T-cell (primary cell): ENCODE measurements at regions not wholly inside any gene's neighbourhood (a gene's known extent, or its start where the extent isn't known, plus 50 kb on each side); places are given as distances from the start of the nearest gene placed in this dataset.

Experiments
- ATAC-seq, 4 experiments: fragments of 200-7000 bp in 3 of 4; fragments of 150-1000 bp in 1 of 4; cut with Tn5 transposase; replicated peaks in 1 of 4; 1 replicate in 3 of 4; 2 replicates in 1 of 4; pipeline ENCODE4 v1.10.0; 2021; ENCODE audit warnings: moderate library complexity in 3 of 4, mild to moderate bottlenecking in 2 of 4, moderate number of reproducible peaks in 1 of 4
- CTCF ChIA-PET, 2 donors: fragments of 300-600 bp; sonication (Branson Sonifier 250); formaldehyde crosslinking; loops; one replicate each; lab custom pipeline; 2022; ENCODE audit warnings: antibody characterized with exemption in 2 of 2; lab: Charles Lee
- POLR2A ChIA-PET, 2 donors: fragments of 300-600 bp; sonication (Branson Sonifier 250); formaldehyde crosslinking; loops; one replicate each; lab custom pipeline; 2022; ENCODE audit warnings: antibody characterized with exemption in 2 of 2; lab: Charles Lee
- DNase-seq, 35 experiments: peaks; one replicate each; pipeline versions ENCODE4 v3.0.0 to v3.0.0-alpha.2; 2013 to 2023
- H3K27ac ChIP-seq: one replicate; pipeline ENCODE4 v1.5.1; 2013; ENCODE audit warnings: low read length
- H3K27me3 ChIP-seq, 2 experiments: replicated peaks in 1 of 2; 1 replicate in 1 of 2; 2 replicates in 1 of 2; pipeline versions ENCODE4 v1.6.1 to v1.7.0; 2013; ENCODE audit warnings: low read length in 1 of 2, mixed read lengths in 1 of 2; ENCODE audit not compliant: control insufficient read depth in 2 of 2, insufficient read depth in 2 of 2; ENCODE audit errors: extremely low read depth in 1 of 2
- H3K36me3 ChIP-seq, 2 donors: 1 replicate in 1 of 2; 2 replicates in 1 of 2; pipeline versions ENCODE4 v1.6.1 to v1.7.0; 2013; ENCODE audit warnings: low read length in 1 of 2; ENCODE audit not compliant: control insufficient read depth in 2 of 2, insufficient read depth in 1 of 2; ENCODE audit errors: extremely low read depth in 1 of 2
- H3K4me1 ChIP-seq, 2 experiments: 1 replicate in 1 of 2; 2 replicates in 1 of 2; pipeline versions ENCODE4 v1.6.1 to v1.7.0; 2013; ENCODE audit warnings: low read length in 2 of 2, mixed read lengths in 1 of 2; ENCODE audit not compliant: insufficient read depth in 2 of 2, control insufficient read depth in 1 of 2; ENCODE audit errors: extremely low read depth in 1 of 2
- H3K4me3 ChIP-seq, 2 donors: 1 replicate in 1 of 2; 2 replicates in 1 of 2; pipeline versions ENCODE4 v1.5.1 to v1.7.0; 2013; ENCODE audit warnings: mild to moderate bottlenecking in 2 of 2, low read length in 1 of 2, moderate library complexity in 1 of 2; ENCODE audit not compliant: control insufficient read depth in 1 of 2; ENCODE audit errors: extremely low read depth in 1 of 2
- H3K9me3 ChIP-seq: 2 replicates; pipeline ENCODE4 v1.7.0; 2013
- H3K27ac Mint-ChIP-seq, 2 donors: one replicate each; pipeline ENCODE4 v1.8.0; 2020 to 2021; ENCODE audit warnings: mild to moderate bottlenecking in 2 of 2, mixed read lengths in 2 of 2
- H3K27me3 Mint-ChIP-seq, 2 donors: one replicate each; pipeline ENCODE4 v1.8.0; 2021 to 2022; ENCODE audit warnings: mixed read lengths in 2 of 2
- H3K36me3 Mint-ChIP-seq: one replicate; pipeline ENCODE4 v1.8.0; 2021; ENCODE audit warnings: mixed read lengths
- H3K4me1 Mint-ChIP-seq, 3 donors: one replicate each; pipeline ENCODE4 v1.8.0; 2020 to 2022; ENCODE audit warnings: mixed read lengths in 3 of 3, mild to moderate bottlenecking in 1 of 3
- H3K4me3 Mint-ChIP-seq, 3 donors: one replicate each; pipeline ENCODE4 v1.8.0; 2020 to 2022; ENCODE audit warnings: mild to moderate bottlenecking in 3 of 3, mixed read lengths in 3 of 3, moderate library complexity in 3 of 3
- H3K9me3 Mint-ChIP-seq, 3 donors: one replicate each; pipeline ENCODE4 v1.8.0; 2020 to 2022; ENCODE audit warnings: mixed read lengths in 3 of 3
- WGBS: methylation state at CpG from one replicate; pipeline ENCODE4 v1.1.5; 2013; ENCODE audit warnings: missing lambda C conversion rate; ENCODE audit not compliant: insufficient coverage; 5-methylcytosine and 5-hydroxymethylcytosine counted together

GRCh38 chr13:27371932-27372331 lies 52.5 kb upstream of the GTF3A start:
- H3K4me1 ChIP-seq = peaks cover 0 to 5% of the 10 kb centered on the region in 2 experiments
- 95% methylated on average over 2 of the region's 5 CpGs for WGBS
- Mint-ChIP-seq H3K9me3 (no peaks in the 10 kb centered on the region), H3K27me3 (peaks cover 32% of the 10 kb centered on the region in 2 donors), H3K27ac (no peak overlapping the region), H3K4me3 (no peak overlapping the region), H3K4me1 (peaks cover 2 to 11% (median 9%) of the 10 kb centered on the region in 3 donors), H3K36me3 (no peaks in the 10 kb centered on the region)
- no peaks in the 10 kb centered on the region for H3K9me3 ChIP-seq
- no peaks in the 10 kb centered on the region for H3K36me3 ChIP-seq
- CTCF ChIA-PET = interaction anchor here (0.6 to 4.3 kb wide), 8 partner anchors 8 to 584 kb away, joined by 3 to 61 read pairs (median 5); no protein-coding TSS in a partner anchor
- peaks cover 11 to 25% of the 10 kb centered on the region in 2 experiments for H3K27me3 ChIP-seq
- DNase-seq (no peak), ATAC-seq (no peak)
- H3K27ac ChIP-seq = no peak overlapping the region
- H3K4me3 ChIP-seq = no peak overlapping the region
- POLR2A ChIA-PET = interaction anchor here in 1 of 2 donors (0.5 kb wide), 1 partner anchor 18 kb away, joined by 4 read pairs; no protein-coding TSS in a partner anchor

- Histone ChIP-seq H3K9me3 (no peaks in the 10 kb centered on the region), H3K4me3 (no peak overlapping the region), H3K4me1 (peaks cover 0 to 5% of the 10 kb centered on the region in 2 experiments), H3K27ac (no peak overlapping the region), H3K36me3 (no peaks in the 10 kb centered on the region), H3K27me3 (peaks cover 11 to 22% of the 10 kb centered on the region in 2 experiments)
- 72% methylated on average over 9 of the region's 11 CpGs for WGBS
- ChIA-PET POLR2A (interaction anchor here in 1 of 2 donors (0.5 kb wide), 1 partner anchor 68 kb away, joined by 3 read pairs; no protein-coding TSS in a partner anchor), CTCF (interaction anchor here (1.2 to 4.3 kb wide), 6 partner anchors 11 to 612 kb away, joined by 3 to 61 read pairs (median 12); no protein-coding TSS in a partner anchor)
- Mint-ChIP-seq H3K9me3 (no peaks in the 10 kb centered on the region), H3K4me1 (peaks cover 2 to 11% (median 9%) of the 10 kb centered on the region in 3 donors), H3K27ac (no peak overlapping the region), H3K27me3 (peaks cover 24 to 25% of the 10 kb centered on the region in 2 donors), H3K36me3 (no peaks in the 10 kb centered on the region), H3K4me3 (no peak overlapping the region)
- ATAC-seq (no peak), DNase-seq (no peak)
Measured at GRCh38 chr13:27372896-27373295, 51.5 kb upstream of the GTF3A start.

- H3K27ac Mint-ChIP-seq = no peak overlapping the region
- H3K4me1 ChIP-seq = peaks cover 0 to 5% of the 10 kb centered on the region in 2 experiments
- H3K9me3 ChIP-seq = no peaks in the 10 kb centered on the region
- peaks cover 22% of the 10 kb centered on the region in 2 donors for H3K27me3 Mint-ChIP-seq
- no peak overlapping the region for H3K4me3 ChIP-seq
- H3K36me3 Mint-ChIP-seq = no peaks in the 10 kb centered on the region
- ChIA-PET CTCF (interaction anchor here (0.5 to 4.3 kb wide), 17 partner anchors 10 to 610 kb away, joined by 3 to 61 read pairs (median 5); no protein-coding TSS in a partner anchor), POLR2A (no interaction called here)
- no peak overlapping the region for H3K27ac ChIP-seq
- DNase-seq = no peak
- peaks cover 2 to 11% (median 9%) of the 10 kb centered on the region in 3 donors for H3K4me1 Mint-ChIP-seq
- H3K27me3 ChIP-seq = peaks cover 11 to 21% of the 10 kb centered on the region in 2 experiments
- H3K36me3 ChIP-seq = no peaks in the 10 kb centered on the region
- no peak overlapping the region for H3K4me3 Mint-ChIP-seq
- H3K9me3 Mint-ChIP-seq = no peaks in the 10 kb centered on the region
- WGBS = 93% methylated on average over 5 of the region's 10 CpGs
- ATAC-seq = peak in 2 of 4 experiments; percentile 18 to 25
Measured at GRCh38 chr13:27374126-27374613, 50.2 kb upstream of the GTF3A start.
